ENCODE measurements at regions not wholly inside any gene's neighbourhood (a gene's known extent, or its start where the extent isn't known, plus 50 kb on each side); places are given as distances from the start of the nearest gene placed in this dataset.
A peak's percentile ranks its signal among the peaks of the same experiment; 100 is the strongest.

- no peak for DNase-seq (ENCODE audit: low spot score)
Observed at GRCh38 chr1:234878288-234878687, 250.3 kb downstream of the TOMM20 start.

- DNase-seq (ENCODE audit: low spot score), result no peak
Observed at GRCh38 chr1:234877761-234878160, 250.9 kb downstream of the TOMM20 start.

- no peak for DNase-seq (ENCODE audit: low spot score)
Observed at GRCh38 chr1:234875953-234876855, 252.4 kb downstream of the TOMM20 start.

GRCh38 chr1:234875328-234875952 is 253.2 kb downstream of the TOMM20 start:
- no peak for DNase-seq (ENCODE audit: low spot score)

GRCh38 chr1:234874291-234875288 is 254.0 kb downstream of the TOMM20 start:
- no peak for DNase-seq (ENCODE audit: low spot score)

- DNase-seq (ENCODE audit: low spot score), result no peak
Observed at GRCh38 chr1:234871710-234872271, 256.8 kb downstream of the TOMM20 start.

DNA sequence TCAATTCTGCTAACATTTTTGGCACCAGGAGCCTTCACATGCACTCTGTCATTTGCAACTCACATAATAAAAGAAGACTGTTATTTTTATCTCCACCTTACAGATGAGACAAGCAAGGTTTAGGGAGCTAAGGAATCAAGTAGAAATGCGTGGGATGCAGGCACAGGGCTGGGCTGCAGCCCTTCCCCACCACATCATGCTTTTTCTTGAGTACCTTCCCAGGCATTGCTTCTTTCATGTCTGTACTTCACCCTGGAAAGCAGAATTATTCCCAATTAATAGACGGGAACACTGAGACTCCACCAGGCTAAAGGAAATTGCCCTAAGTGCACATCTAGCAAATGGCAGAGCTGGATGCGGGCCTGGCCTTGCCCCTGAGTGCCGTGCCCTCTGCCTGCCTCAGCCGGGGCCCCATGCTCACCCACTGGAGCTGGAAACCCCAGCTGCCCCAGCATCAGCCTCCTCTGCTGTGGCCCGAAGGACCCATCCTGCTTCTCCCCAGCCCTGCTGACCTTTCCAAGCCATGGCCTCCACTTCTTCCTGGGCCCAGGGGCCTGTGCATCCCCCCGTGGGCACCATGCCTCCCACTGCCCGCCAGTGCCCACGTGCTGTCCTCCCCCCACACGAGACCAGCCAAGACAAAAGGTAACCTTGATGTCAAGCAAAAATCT is 257.5 kb downstream of the TOMM20 start:
- DNase-seq (ENCODE audit: low spot score), result no peak

DNA sequence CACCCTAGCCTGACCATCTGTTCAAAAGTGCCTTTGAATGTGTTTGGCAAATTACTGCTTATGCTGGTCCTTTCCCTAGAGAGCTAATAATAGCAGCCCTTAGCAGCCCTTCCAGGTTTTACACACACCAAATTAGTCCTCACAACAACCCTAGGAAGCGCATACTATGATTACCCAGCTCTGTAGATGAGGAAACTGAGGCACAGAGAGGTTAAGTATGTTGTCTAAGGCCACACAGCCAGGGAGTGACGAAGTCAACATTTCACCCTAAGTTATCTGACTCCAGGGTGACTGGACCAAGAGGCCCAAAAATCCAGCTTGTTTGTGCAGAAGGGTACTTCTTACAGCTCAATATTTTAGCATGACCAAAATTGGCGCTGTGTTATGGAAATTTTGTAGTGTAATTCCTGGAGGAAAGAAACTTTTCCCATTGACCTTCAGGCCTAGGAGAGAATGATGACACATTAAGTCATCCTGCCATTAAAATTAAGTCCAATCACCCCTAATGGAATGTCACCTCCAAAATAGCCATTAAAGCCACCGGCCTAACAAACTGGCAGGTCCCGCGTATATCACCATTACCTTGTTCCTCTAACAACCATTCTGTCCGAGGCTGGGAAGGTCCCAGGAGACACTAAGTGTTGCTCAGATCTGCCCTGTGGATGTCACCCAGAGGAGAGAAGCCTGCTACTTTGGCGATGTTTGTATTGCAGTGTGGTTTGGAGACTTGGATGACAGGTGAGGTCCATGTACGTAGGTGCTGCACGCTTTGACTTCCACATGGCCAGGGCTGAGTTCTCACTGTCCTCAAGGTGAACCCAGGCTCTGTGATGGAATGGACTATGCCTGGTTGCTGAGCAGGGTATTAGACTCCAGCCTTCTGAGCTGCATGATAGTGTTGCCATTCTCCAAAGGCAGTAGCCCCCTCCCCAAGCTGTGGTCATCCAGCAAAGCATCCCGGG is 258.3 kb downstream of the TOMM20 start:
- no peak for DNase-seq (ENCODE audit: low spot score)

DNA sequence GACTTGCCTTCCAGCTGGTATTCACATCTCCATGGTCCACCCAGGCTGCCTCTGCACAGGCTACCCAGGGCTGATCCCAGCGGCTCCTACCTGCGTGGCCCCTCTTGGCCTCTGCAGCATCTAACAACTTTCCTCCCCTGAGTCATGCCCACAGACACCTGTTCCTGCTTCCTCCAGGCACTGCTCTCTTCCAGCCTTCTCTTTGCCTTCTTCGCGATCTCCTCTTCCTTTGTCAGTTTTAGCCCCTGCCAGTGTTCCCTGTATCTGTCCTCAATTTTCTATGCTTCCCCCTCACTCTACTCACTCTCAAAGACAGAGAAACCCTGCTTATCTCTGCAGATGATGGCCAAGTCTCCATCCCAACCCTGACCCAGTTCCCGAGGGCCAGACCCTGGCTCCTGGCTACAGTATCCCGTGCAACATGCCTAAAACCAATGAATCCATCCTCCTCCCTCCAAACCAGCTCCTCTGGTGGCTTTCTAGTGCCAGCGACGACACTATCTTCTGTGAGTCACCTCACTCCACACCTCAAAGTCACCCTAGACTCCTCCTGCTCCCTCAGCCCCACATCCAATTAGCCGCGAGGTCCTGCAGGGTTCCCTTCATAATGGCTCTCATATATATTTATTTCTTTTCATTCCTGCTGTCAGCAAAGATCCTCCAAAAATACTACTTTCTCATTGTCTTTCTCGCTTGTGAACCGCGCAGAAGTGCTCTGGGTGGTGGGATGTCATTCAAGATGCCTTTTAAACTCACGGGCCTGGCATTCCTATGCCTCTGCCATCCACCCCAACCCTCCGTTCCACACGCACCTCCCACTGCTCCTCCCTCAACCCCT is 259.2 kb downstream of the TOMM20 start:
- no peak for DNase-seq (ENCODE audit: low spot score)

GRCh38 chr1:234868296-234869147 is 258.5 kb upstream of the IRF2BP2 start:
- no peak for DNase-seq (ENCODE audit: low spot score)

GRCh38 chr1:234866007-234866866 is 256.3 kb upstream of the IRF2BP2 start:
- peak; percentile 78 for DNase-seq (ENCODE audit: low spot score)

DNA sequence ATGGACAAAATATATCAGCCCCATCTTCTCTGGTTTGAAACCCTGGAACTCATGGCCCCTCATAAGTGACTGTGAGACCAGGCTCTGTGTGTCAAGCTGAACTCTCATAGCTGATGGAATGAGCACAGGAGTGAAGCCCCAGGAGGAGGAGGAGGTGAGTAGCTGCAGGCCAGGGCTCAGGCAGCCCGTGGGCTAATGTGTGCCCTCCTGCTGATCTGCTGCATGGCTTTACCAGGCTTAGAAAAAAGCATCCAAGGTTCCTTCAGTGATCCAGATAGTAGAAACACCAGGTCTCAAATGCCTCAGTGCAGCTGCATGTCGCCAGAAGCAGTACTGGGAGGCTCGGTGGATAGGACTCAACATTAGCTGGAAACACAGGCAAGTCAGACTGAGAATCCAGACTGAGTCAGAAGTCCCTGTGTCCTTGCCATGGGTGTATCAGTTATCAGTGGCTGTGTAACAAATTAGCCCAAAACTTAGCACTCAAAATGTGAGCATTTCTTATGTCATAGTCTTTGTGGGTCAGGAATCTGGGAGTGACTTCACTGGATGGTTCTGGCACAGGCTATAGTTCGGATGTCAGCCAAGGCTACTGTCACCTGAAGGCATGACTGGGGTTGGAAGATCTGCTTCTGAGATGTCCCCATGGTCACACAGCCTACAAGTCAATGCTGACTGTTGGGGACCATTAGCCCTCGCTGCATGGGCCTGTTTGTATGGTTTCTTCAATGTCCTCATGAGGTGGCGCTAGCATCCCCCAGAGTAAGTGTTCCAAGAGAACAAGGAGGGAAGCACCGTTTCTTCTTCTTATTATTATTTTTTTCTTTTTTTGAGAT is 255.4 kb upstream of the IRF2BP2 start:
- no peak for DNase-seq (ENCODE audit: low spot score)

GRCh38 chr1:234864116-234864515 is 254.1 kb upstream of the IRF2BP2 start:
- no peak for DNase-seq (ENCODE audit: low spot score)

- DNase-seq (ENCODE audit: low spot score), result no peak
Observed at GRCh38 chr1:234863551-234863971, 253.6 kb upstream of the IRF2BP2 start.

- peak; percentile 63 for DNase-seq (ENCODE audit: low spot score)
Observed at GRCh38 chr1:234862944-234863515, 253.1 kb upstream of the IRF2BP2 start.

DNA sequence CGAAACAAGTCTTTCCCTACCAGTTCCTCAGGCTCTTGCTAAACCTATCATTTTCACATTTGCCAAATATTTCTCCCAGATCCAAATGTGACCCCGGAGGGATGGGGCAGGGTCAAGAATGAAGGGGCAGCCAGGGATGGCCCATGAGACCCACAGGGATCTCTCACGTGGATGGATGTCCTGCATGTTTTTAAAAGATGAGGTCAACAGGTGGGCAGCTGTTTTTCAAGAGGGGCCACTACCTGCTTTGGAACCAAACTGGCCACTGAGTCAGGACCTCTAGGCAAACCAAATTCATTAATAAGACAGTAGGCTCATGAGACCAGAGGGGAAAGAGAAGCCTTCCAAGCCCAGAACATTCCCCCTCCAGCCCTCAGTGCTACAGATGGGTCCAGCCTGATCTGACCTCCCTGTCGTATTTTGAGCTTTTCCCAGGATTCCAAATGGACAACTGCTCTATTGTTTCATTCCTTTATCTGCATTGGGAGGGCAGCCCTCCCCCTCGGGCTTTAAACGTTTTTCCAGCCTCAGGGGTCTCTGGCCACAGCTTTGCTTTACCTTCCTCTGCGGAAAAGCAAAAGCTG is 252.5 kb upstream of the IRF2BP2 start:
- DNase-seq (ENCODE audit: low spot score), result no peak
